ENCODE measurements at regions not wholly inside any gene's neighbourhood (a gene's known extent, or its start where the extent isn't known, plus 50 kb on each side); places are given as distances from the start of the nearest gene placed in this dataset.

DNA sequence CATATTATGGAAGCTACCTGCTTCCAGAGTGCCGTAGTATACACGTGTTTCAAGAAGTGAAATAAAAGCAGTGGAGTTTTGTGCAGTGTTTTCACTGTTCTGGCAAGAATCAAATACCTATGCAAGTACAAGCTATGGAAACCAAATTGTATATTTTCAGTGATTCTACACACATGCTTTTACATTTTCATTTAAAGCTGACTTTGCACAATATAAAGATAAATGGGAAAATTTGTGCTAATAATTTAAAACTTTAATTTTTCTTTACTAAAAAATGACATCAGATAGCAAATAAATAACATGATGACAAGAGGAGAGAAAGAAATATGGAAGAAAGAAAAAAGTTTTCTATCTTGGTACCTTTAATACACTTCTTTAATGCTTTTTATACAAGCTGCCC lies 393.7 kb upstream of the NPVF start:
- H3K4me1 ChIP-seq (ENCODE audit: control insufficient read depth, insufficient read depth, low read length), result no peaks in the 10 kb centered on the region
- no peaks in the 10 kb centered on the region for H3K36me3 ChIP-seq (ENCODE audit: control insufficient read depth, insufficient read depth, low read length)
- no peaks in the 10 kb centered on the region for H3K9me3 ChIP-seq (ENCODE audit: control insufficient read depth, insufficient read depth, low read length)
- no peaks in the 10 kb centered on the region for H3K27me3 ChIP-seq (ENCODE audit: control insufficient read depth, insufficient read depth, low read length)
- H3K4me3 ChIP-seq (ENCODE audit: low read depth, low read length), result no peak overlapping the region
- no peak overlapping the region for H3K9ac ChIP-seq (ENCODE audit: low read depth, low read length)

GRCh38 chr7:25622695-25623094 lies 394.4 kb upstream of the NPVF start:
- H3K36me3 ChIP-seq (ENCODE audit: control insufficient read depth, insufficient read depth, low read length), result no peaks in the 10 kb centered on the region
- H3K27me3 ChIP-seq (ENCODE audit: control insufficient read depth, insufficient read depth, low read length), result no peaks in the 10 kb centered on the region
- no peak overlapping the region for H3K4me3 ChIP-seq (ENCODE audit: low read depth, low read length)
- H3K9me3 ChIP-seq (ENCODE audit: control insufficient read depth, insufficient read depth, low read length), result no peaks in the 10 kb centered on the region
- H3K4me1 ChIP-seq (ENCODE audit: control insufficient read depth, insufficient read depth, low read length), result no peaks in the 10 kb centered on the region
- no peak overlapping the region for H3K9ac ChIP-seq (ENCODE audit: low read depth, low read length)

DNA sequence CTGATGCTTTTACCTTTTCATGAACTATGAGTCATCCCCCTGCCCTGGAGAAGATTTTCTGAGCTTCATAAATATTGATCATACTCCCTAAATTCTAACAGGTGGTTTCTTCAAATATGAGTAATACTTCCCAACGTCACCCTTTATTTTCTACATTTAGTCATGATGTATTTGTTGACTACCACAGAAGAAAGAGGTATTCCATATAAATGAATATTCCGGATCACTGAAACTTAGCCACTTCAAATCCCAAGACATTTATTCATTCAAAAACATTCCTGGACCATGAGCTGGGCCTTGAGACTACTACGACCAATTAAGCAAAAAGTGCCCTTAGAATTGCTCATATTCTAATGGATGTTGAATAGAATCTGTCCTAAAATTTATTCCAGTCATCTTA lies 395.8 kb upstream of the NPVF start:
- H3K4me3 ChIP-seq (ENCODE audit: low read depth, low read length), result no peak overlapping the region
- no peaks in the 10 kb centered on the region for H3K9me3 ChIP-seq (ENCODE audit: control insufficient read depth, insufficient read depth, low read length)
- no peaks in the 10 kb centered on the region for H3K36me3 ChIP-seq (ENCODE audit: control insufficient read depth, insufficient read depth, low read length)
- H3K27me3 ChIP-seq (ENCODE audit: control insufficient read depth, insufficient read depth, low read length), result no peaks in the 10 kb centered on the region
- no peak overlapping the region for H3K9ac ChIP-seq (ENCODE audit: low read depth, low read length)
- H3K4me1 ChIP-seq (ENCODE audit: control insufficient read depth, insufficient read depth, low read length), result peaks cover 8% of the 10 kb centered on the region

DNA sequence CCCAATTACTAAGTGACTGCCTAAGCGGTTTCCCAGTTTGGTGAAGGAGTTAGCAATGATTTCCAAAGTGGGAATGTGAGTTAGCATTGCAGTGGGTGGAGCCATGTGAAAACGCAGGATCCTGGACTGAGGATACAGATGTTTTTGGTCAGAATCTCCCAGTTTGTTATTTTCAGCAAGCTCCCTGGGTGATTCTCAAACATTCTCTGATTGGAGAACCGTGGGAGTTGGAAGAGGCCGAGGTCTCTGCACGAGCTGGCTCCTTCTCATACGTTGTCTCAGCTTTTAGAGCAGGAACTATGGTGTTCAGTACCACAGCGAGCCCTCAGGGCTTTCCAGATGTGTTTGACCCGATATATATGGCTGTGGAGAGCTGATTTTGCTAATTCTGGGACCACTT lies 396.5 kb upstream of the NPVF start:
- H3K9ac ChIP-seq (ENCODE audit: low read depth, low read length), result no peak overlapping the region

DNA sequence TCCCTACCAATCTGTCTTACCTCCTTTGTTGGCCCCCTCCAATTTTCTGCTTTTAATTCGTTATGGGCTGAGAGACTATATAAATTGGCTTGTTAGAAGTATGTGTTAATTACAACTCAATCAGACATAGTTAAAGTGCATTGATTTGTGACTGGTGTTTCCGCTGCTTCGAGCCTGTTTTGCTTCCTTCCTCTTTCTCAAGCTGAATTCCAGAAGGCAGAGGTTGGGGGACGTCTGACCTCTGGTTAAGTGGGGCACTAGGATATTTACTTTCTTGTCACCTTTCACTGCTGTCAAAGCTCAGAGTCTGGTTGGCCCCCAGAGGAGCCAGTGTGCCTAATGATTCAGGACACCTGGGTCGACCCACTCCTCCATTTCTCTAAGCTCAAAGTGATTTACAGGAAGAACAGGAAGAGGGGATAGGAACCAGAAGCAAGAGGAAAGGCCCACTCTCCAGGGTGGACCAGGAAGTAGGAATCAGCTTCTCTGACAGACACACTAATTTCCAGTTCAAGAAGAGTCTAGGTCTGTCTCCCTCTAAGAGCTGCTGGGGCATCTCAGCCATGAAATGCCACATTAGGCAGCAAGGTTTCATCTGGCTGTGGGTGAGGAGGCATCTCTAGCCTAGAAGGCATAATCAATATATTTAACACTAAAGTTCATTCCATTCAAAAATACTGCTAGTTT lies 397.2 kb upstream of the NPVF start:
- Histone ChIP-seq H3K36me3 (ENCODE audit: control insufficient read depth, insufficient read depth, low read length) (no peaks in the 10 kb centered on the region), H3K9me3 (ENCODE audit: control insufficient read depth, insufficient read depth, low read length) (no peaks in the 10 kb centered on the region), H3K27me3 (ENCODE audit: control insufficient read depth, insufficient read depth, low read length) (no peaks in the 10 kb centered on the region), H3K4me1 (ENCODE audit: control insufficient read depth, insufficient read depth, low read length) (peaks cover 8% of the 10 kb centered on the region), H3K4me3 (ENCODE audit: low read depth, low read length) (no peak overlapping the region), H3K9ac (ENCODE audit: low read depth, low read length) (no peak overlapping the region)

More for the DNA sequence above, 396.5 kb upstream of the NPVF start:
- H3K9me3 ChIP-seq (ENCODE audit: control insufficient read depth, insufficient read depth, low read length), result no peaks in the 10 kb centered on the region
- H3K36me3 ChIP-seq (ENCODE audit: control insufficient read depth, insufficient read depth, low read length), result no peaks in the 10 kb centered on the region
- peaks cover 8% of the 10 kb centered on the region for H3K4me1 ChIP-seq (ENCODE audit: control insufficient read depth, insufficient read depth, low read length)
- H3K4me3 ChIP-seq (ENCODE audit: low read depth, low read length), result no peak overlapping the region
- H3K27me3 ChIP-seq (ENCODE audit: control insufficient read depth, insufficient read depth, low read length), result no peaks in the 10 kb centered on the region

- Histone ChIP-seq H3K27me3 (ENCODE audit: control insufficient read depth, insufficient read depth, low read length) (no peaks in the 10 kb centered on the region), H3K4me3 (ENCODE audit: low read depth, low read length) (no peak overlapping the region), H3K9ac (ENCODE audit: low read depth, low read length) (no peak overlapping the region), H3K9me3 (ENCODE audit: control insufficient read depth, insufficient read depth, low read length) (no peaks in the 10 kb centered on the region), H3K36me3 (ENCODE audit: control insufficient read depth, insufficient read depth, low read length) (no peaks in the 10 kb centered on the region), H3K4me1 (ENCODE audit: control insufficient read depth, insufficient read depth, low read length) (peaks cover 8% of the 10 kb centered on the region)
These were observed 398.3 kb upstream of the NPVF start for GRCh38 chr7:25626451-25627131.

DNA sequence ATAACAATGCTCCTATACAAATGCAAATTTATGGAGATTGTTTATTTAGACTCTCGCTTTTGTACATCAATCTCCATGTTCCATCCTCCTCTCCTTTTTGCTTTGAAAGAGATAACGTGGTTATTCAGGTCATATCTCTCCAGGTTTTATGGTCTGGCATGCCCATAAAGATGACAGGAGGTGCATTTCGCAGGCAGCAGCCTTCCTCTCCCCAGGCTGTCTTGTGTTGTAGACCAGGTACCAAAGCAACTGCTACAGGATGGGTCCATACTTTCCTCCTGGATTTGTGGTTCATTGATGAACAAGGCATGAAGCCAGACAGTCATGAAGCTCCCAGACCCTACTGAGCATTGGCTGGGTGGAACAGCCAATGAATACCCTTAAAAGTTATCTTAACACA lies 400.2 kb upstream of the NPVF start:
- no peaks in the 10 kb centered on the region for H3K27me3 ChIP-seq (ENCODE audit: control insufficient read depth, insufficient read depth, low read length)
- H3K36me3 ChIP-seq (ENCODE audit: control insufficient read depth, insufficient read depth, low read length), result no peaks in the 10 kb centered on the region
- peaks cover 8% of the 10 kb centered on the region for H3K4me1 ChIP-seq (ENCODE audit: control insufficient read depth, insufficient read depth, low read length)
- no peak overlapping the region for H3K9ac ChIP-seq (ENCODE audit: low read depth, low read length)
- no peak overlapping the region for H3K4me3 ChIP-seq (ENCODE audit: low read depth, low read length)
- H3K9me3 ChIP-seq (ENCODE audit: control insufficient read depth, insufficient read depth, low read length), result no peaks in the 10 kb centered on the region

DNA sequence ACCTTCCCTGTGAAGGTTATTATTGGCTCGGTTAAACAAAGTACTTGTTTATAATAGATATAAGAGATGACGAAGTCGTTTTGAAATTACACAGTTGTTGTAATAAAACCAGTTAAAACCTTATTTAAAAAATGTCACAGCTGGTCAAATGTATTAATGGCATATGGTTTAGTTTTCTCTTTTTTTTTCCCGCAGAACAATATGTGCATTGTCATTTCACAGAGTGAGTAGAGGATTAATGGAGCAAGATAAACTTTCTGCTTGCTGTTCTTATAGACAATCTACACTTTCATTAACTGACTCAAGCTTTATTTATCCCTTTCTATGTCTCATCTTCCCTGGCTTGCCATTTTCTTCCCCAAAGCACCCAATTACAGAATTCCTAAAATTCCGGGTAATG lies 404.3 kb upstream of the NPVF start:
- Histone ChIP-seq H3K9ac (ENCODE audit: low read depth, low read length) (no peak overlapping the region), H3K4me1 (ENCODE audit: control insufficient read depth, insufficient read depth, low read length) (peaks cover 8% of the 10 kb centered on the region), H3K4me3 (ENCODE audit: low read depth, low read length) (no peak overlapping the region), H3K36me3 (ENCODE audit: control insufficient read depth, insufficient read depth, low read length) (no peaks in the 10 kb centered on the region), H3K9me3 (ENCODE audit: control insufficient read depth, insufficient read depth, low read length) (no peaks in the 10 kb centered on the region), H3K27me3 (ENCODE audit: control insufficient read depth, insufficient read depth, low read length) (no peaks in the 10 kb centered on the region)

GRCh38 chr7:25633426-25634036 lies 405.2 kb upstream of the NPVF start:
- Histone ChIP-seq H3K4me1 (ENCODE audit: control insufficient read depth, insufficient read depth, low read length) (peaks cover under 1% of the 10 kb centered on the region), H3K36me3 (ENCODE audit: control insufficient read depth, insufficient read depth, low read length) (no peaks in the 10 kb centered on the region), H3K9me3 (ENCODE audit: control insufficient read depth, insufficient read depth, low read length) (no peaks in the 10 kb centered on the region), H3K4me3 (ENCODE audit: low read depth, low read length) (no peak overlapping the region), H3K27me3 (ENCODE audit: control insufficient read depth, insufficient read depth, low read length) (no peaks in the 10 kb centered on the region), H3K9ac (ENCODE audit: low read depth, low read length) (no peak overlapping the region)

- H3K36me3 ChIP-seq (ENCODE audit: control insufficient read depth, insufficient read depth, low read length), result no peaks in the 10 kb centered on the region
- H3K9ac ChIP-seq (ENCODE audit: low read depth, low read length), result no peak overlapping the region
- H3K9me3 ChIP-seq (ENCODE audit: control insufficient read depth, insufficient read depth, low read length), result no peaks in the 10 kb centered on the region
- H3K4me1 ChIP-seq (ENCODE audit: control insufficient read depth, insufficient read depth, low read length), result no peaks in the 10 kb centered on the region
- H3K4me3 ChIP-seq (ENCODE audit: low read depth, low read length), result no peak overlapping the region
- H3K27me3 ChIP-seq (ENCODE audit: control insufficient read depth, insufficient read depth, low read length), result no peaks in the 10 kb centered on the region
These were observed 407.9 kb upstream of the NPVF start for GRCh38 chr7:25636168-25636567.

DNA sequence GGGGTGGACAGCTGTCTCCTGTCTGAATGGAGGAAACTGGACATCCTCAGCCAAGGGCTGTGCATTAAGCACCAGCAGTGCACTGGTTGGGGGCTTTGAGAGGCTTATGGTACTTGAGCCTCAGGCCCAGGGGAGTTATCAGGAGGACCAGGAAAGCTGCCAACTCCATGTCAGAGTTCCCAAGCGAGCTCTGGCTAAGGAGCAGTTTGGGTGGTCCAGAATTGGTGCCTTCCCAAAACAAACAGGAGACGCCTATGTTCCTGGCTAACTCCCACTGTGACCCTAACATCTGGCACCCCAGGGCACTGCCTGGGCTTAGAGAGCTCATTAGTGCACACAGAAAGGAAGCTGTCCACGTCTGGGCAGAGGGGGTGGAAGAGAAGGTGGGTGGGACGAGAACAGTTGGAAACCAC lies 408.6 kb upstream of the NPVF start:
- no peak overlapping the region for H3K9ac ChIP-seq (ENCODE audit: low read depth, low read length)
- H3K4me3 ChIP-seq (ENCODE audit: low read depth, low read length), result no peak overlapping the region
- H3K36me3 ChIP-seq (ENCODE audit: control insufficient read depth, insufficient read depth, low read length), result no peaks in the 10 kb centered on the region
- H3K9me3 ChIP-seq (ENCODE audit: control insufficient read depth, insufficient read depth, low read length), result no peaks in the 10 kb centered on the region
- H3K4me1 ChIP-seq (ENCODE audit: control insufficient read depth, insufficient read depth, low read length), result no peaks in the 10 kb centered on the region
- H3K27me3 ChIP-seq (ENCODE audit: control insufficient read depth, insufficient read depth, low read length), result no peaks in the 10 kb centered on the region

DNA sequence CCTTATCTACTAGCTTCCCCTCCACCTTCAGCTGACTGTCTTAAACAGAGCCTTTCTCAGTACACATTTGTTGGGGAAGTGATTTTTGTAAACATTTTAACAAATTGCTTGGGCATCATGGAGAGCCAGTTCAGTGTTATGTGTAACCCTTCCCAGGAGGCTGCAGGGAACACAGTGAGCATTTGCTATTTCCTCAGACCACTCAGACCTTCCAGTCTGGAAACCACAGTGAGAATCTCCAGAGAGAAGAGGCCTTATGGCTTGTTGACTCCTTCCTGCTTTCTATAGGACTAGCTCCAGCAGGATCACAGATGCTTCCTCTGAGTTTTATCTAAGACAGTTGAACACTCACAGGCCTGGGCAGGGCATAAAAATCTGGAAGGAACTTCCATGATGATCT lies 409.8 kb upstream of the NPVF start:
- no peak overlapping the region for H3K4me3 ChIP-seq (ENCODE audit: low read depth, low read length)
- no peaks in the 10 kb centered on the region for H3K36me3 ChIP-seq (ENCODE audit: control insufficient read depth, insufficient read depth, low read length)
- H3K4me1 ChIP-seq (ENCODE audit: control insufficient read depth, insufficient read depth, low read length), result no peaks in the 10 kb centered on the region
- H3K9ac ChIP-seq (ENCODE audit: low read depth, low read length), result no peak overlapping the region
- no peaks in the 10 kb centered on the region for H3K27me3 ChIP-seq (ENCODE audit: control insufficient read depth, insufficient read depth, low read length)
- no peaks in the 10 kb centered on the region for H3K9me3 ChIP-seq (ENCODE audit: control insufficient read depth, insufficient read depth, low read length)

Measured in iPS-15b (cell line).